Heart left ventricle (tissue), 13 donors: ENCODE measurements at regions not wholly inside any gene's neighbourhood (a gene's known extent, or its start where the extent isn't known, plus 50 kb on each side); places are given as distances from the start of the nearest gene placed in this dataset.

Experiments
- POLR2A ChIP-seq, 2 donors: fragments of 450-650 bp; IDR thresholded peaks; one replicate each; pipeline ENCODE4 v1.6.1; 2017; ENCODE audit warnings: antibody characterized with exemption in 2 of 2, mild to moderate bottlenecking in 2 of 2, moderate library complexity in 2 of 2
- TF ChIP-seq, protein P1 (sequence below), 12 donors: fragments of 200-600 bp; sonication (generic) in 4 of 12; IDR thresholded peaks; one replicate each; pipeline versions ENCODE4 v1.5.0 to v1.8.0; 2018 to 2022; ENCODE audit warnings: antibody characterized with exemption in 12 of 12, mild to moderate bottlenecking in 5 of 12
- donor health status: ischemic (EF 13 %, LVEDD 7.1; RV severe dilation, severe dysfunction).
- donor health status: DM: no; HTN: yes; CAD: no.
- donor health status: DM: no; HTN: no; CAD: no.
- donor health status: ischemic (EF 25% LVEDD 6.9; RV normal size, moderate dysfunction).
- donor health status: ischemic (EF 25% LVEDD 5.7; RV mildly dilated, moderate dysfunction).
- donor health status: ischemic (EF 35%, LVEDD 5.7; RV mildly dilated, moderate dysfunction).
- donor health status: nonischemic (EF 11% LVEDD 7.7; RV severe dilation, severe dysfunction).
- donor health status: DM: yes; HTN: yes; CAD: no.
- donor health status: PGD.
- donor health status: ischemic (EF 29% LVEDD 5.4; RV normal size, mild dysfunction).
- donor health status: nonischemic (EF 23%, LVEDD 6.1; RV moderate dilation, normal function).

DNA sequence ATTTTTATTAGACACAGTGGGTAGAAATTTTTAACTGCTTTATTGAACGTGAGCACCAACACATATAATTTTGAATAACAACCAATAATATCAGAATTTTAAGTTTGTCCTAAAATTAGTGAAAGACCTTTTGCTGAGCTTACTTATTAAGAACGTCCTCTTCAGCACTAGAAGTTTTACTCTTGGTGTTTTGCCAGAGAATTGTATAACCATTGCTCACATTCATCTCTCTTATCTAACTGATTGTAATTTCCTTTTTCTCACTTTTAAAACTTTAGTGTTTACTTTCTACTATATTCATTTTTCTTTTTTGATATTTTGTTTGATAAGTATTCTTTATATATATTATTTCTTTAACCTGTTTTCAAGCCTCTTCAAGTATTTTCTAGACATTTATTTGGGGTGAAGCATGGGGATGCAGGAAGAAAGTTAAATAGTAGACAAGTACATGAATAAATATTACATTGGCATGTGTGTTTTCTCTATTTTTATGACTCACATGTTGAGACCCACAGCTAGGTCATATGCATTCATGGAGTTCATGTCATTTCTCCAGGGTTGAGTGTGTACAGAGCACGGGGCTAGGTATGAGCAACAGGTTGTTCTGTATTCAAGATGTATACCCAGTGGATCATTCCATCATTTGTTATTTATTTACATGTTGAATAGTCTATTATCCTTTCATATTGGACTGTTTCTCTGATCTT is 90.6 kb downstream of the ATP6V1G3 start:
- TF ChIP-seq, protein P1, sequence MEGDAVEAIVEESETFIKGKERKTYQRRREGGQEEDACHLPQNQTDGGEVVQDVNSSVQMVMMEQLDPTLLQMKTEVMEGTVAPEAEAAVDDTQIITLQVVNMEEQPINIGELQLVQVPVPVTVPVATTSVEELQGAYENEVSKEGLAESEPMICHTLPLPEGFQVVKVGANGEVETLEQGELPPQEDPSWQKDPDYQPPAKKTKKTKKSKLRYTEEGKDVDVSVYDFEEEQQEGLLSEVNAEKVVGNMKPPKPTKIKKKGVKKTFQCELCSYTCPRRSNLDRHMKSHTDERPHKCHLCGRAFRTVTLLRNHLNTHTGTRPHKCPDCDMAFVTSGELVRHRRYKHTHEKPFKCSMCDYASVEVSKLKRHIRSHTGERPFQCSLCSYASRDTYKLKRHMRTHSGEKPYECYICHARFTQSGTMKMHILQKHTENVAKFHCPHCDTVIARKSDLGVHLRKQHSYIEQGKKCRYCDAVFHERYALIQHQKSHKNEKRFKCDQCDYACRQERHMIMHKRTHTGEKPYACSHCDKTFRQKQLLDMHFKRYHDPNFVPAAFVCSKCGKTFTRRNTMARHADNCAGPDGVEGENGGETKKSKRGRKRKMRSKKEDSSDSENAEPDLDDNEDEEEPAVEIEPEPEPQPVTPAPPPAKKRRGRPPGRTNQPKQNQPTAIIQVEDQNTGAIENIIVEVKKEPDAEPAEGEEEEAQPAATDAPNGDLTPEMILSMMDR (IDR thresholded peaks at IDR 0.05): no peak
- TF ChIP-seq POLR2A (IDR thresholded peaks at IDR 0.05): no peak
